Prostate gland (tissue), 2 donors: ENCODE measurements at regions not wholly inside any gene's neighbourhood (a gene's known extent, or its start where the extent isn't known, plus 50 kb on each side); places are given as distances from the start of the nearest gene placed in this dataset.

Source experiments
- POLR2AphosphoS5 ChIP-seq: sonication (generic); formaldehyde crosslinking; IDR thresholded peaks from one replicate; pipeline ENCODE4 v1.6.1; 2017; ENCODE audit warnings: antibody characterized with exemption
- TF ChIP-seq, protein P1 (sequence below), 4 experiments: fragments of 200-600 bp in 2 of 4; fragments of 450-650 bp in 2 of 4; sonication (generic) in 2 of 4; IDR thresholded peaks; 1 replicate in 3 of 4; 2 replicates in 1 of 4; pipeline ENCODE4 v1.5.1; 2016 to 2019; ENCODE audit warnings: antibody characterized with exemption in 4 of 4, mild to moderate bottlenecking in 2 of 4, moderate library complexity in 2 of 4

- TF ChIP-seq, protein P1, sequence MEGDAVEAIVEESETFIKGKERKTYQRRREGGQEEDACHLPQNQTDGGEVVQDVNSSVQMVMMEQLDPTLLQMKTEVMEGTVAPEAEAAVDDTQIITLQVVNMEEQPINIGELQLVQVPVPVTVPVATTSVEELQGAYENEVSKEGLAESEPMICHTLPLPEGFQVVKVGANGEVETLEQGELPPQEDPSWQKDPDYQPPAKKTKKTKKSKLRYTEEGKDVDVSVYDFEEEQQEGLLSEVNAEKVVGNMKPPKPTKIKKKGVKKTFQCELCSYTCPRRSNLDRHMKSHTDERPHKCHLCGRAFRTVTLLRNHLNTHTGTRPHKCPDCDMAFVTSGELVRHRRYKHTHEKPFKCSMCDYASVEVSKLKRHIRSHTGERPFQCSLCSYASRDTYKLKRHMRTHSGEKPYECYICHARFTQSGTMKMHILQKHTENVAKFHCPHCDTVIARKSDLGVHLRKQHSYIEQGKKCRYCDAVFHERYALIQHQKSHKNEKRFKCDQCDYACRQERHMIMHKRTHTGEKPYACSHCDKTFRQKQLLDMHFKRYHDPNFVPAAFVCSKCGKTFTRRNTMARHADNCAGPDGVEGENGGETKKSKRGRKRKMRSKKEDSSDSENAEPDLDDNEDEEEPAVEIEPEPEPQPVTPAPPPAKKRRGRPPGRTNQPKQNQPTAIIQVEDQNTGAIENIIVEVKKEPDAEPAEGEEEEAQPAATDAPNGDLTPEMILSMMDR (IDR thresholded peaks at IDR 0.05): no peak
- no peak for TF ChIP-seq POLR2AphosphoS5
These were observed 251.4 kb downstream of the CETN3 start for GRCh38 chr5:90158131-90158530.
